GM21360 (cell line): ENCODE measurements at regions not wholly inside any gene's neighbourhood (a gene's known extent, or its start where the extent isn't known, plus 50 kb on each side); places are given as distances from the start of the nearest gene placed in this dataset.

Experiments
- ATAC-seq: cut with Tn5 transposase; IDR thresholded peaks from one replicate; pipeline ENCODE4 v1.9.1; 2021; ENCODE audit warnings: mild to moderate bottlenecking, moderate library complexity; ENCODE audit not compliant: unreplicated experiment

- ATAC-seq: no peak
These were observed 222.6 kb downstream of the TEX36 start for GRCh38 chr10:125460326-125460725.

GRCh38 chr10:125457406-125457805 is 225.6 kb downstream of the TEX36 start:
- no peak for ATAC-seq

- no peak for ATAC-seq
These were observed 227.1 kb downstream of the TEX36 start for GRCh38 chr10:125455855-125456254.

GRCh38 chr10:125455431-125455830 is 227.5 kb downstream of the TEX36 start:
- ATAC-seq: no peak

GRCh38 chr10:125451319-125451718 is 231.6 kb downstream of the TEX36 start:
- no peak for ATAC-seq

GRCh38 chr10:125450218-125450617 is 232.7 kb downstream of the TEX36 start:
- no peak for ATAC-seq

- no peak for ATAC-seq
These were observed 233.4 kb downstream of the TEX36 start for GRCh38 chr10:125449571-125449970.

GRCh38 chr10:125448596-125448995 is 234.4 kb downstream of the TEX36 start:
- ATAC-seq: no peak

- ATAC-seq: no peak
These were observed 238.2 kb downstream of the TEX36 start for GRCh38 chr10:125444790-125445189.

- no peak for ATAC-seq
These were observed 240.0 kb downstream of the TEX36 start for GRCh38 chr10:125442856-125443540.

- ATAC-seq: no peak
These were observed 241.8 kb downstream of the TEX36 start for GRCh38 chr10:125441151-125441550.

GRCh38 chr10:125431149-125431548 is 251.8 kb downstream of the TEX36 start:
- no peak for ATAC-seq

GRCh38 chr10:125428054-125428453 is 254.9 kb downstream of the TEX36 start:
- ATAC-seq: no peak

- ATAC-seq: no peak
These were observed 258.6 kb downstream of the TEX36 start for GRCh38 chr10:125424191-125424847.

GRCh38 chr10:125423569-125423968 is 259.4 kb downstream of the TEX36 start:
- ATAC-seq: no peak

- no peak for ATAC-seq
These were observed 259.5 kb upstream of the CTBP2 start for GRCh38 chr10:125419831-125420230.

- no peak for ATAC-seq
These were observed 258.8 kb upstream of the CTBP2 start for GRCh38 chr10:125419146-125419545.

GRCh38 chr10:125417605-125418004 is 257.2 kb upstream of the CTBP2 start:
- no peak for ATAC-seq

- no peak for ATAC-seq
These were observed 255.6 kb upstream of the CTBP2 start for GRCh38 chr10:125415964-125416363.

- ATAC-seq: no peak
These were observed 254.8 kb upstream of the CTBP2 start for GRCh38 chr10:125415006-125415633.

- ATAC-seq: no peak
These were observed 251.4 kb upstream of the CTBP2 start for GRCh38 chr10:125411724-125412123.

- ATAC-seq: no peak
These were observed 249.4 kb upstream of the CTBP2 start for GRCh38 chr10:125409756-125410155.
